H9 (cell line): ENCODE measurements at regions not wholly inside any gene's neighbourhood (a gene's known extent, or its start where the extent isn't known, plus 50 kb on each side); places are given as distances from the start of the nearest gene placed in this dataset.

ENCODE experiments used
- DNase-seq: peaks from one replicate; pipeline ENCODE4 v3.0.0-alpha.2; 2017
- H2AFZ ChIP-seq: one replicate; pipeline ENCODE4 v1.6.1; 2013; ENCODE audit warnings: mild to moderate bottlenecking, low read length, control low read depth, moderate library complexity
- H2AK5ac ChIP-seq: 2 replicates; pipeline ENCODE4 v1.6.1; 2013; ENCODE audit warnings: low read length, control low read depth, mixed read lengths; ENCODE audit not compliant: insufficient read length
- H2BK120ac ChIP-seq: one replicate; pipeline ENCODE4 v1.6.1; 2013; ENCODE audit warnings: low read depth, mild to moderate bottlenecking, low read length, control low read depth, inconsistent platforms; ENCODE audit not compliant: poor library complexity, severe bottlenecking
- H2BK12ac ChIP-seq: 2 replicates; pipeline ENCODE4 v1.6.1; 2013; ENCODE audit warnings: low read length, control low read depth, mixed read lengths, low read depth; ENCODE audit not compliant: insufficient read length
- H2BK15ac ChIP-seq: 2 replicates; pipeline ENCODE4 v1.6.1; 2013; ENCODE audit warnings: low read depth, low read length, control low read depth
- H2BK20ac ChIP-seq: one replicate; pipeline ENCODE4 v1.6.1; 2013; ENCODE audit warnings: low read depth, mild to moderate bottlenecking, low read length, control low read depth, inconsistent platforms; ENCODE audit not compliant: poor library complexity, severe bottlenecking
- H2BK5ac ChIP-seq: 2 replicates; pipeline ENCODE4 v1.6.1; 2013; ENCODE audit warnings: low read length, control low read depth, mixed read lengths; ENCODE audit not compliant: insufficient read length
- H3K14ac ChIP-seq: 2 replicates; pipeline ENCODE4 v1.6.1; 2013; ENCODE audit warnings: low read length, control low read depth; ENCODE audit not compliant: insufficient read depth
- H3K18ac ChIP-seq: 2 replicates; pipeline ENCODE4 v1.6.1; 2013; ENCODE audit warnings: low read depth, mild to moderate bottlenecking, mixed read lengths, low read length, control low read depth; ENCODE audit not compliant: insufficient read length
- H3K23ac ChIP-seq: 2 replicates; pipeline ENCODE4 v1.6.1; 2013; ENCODE audit warnings: low read length, control low read depth, mixed read lengths, low read depth; ENCODE audit not compliant: insufficient read length
- H3K23me2 ChIP-seq: 2 replicates; pipeline ENCODE4 v1.6.1; 2013; ENCODE audit warnings: low read depth, mild to moderate bottlenecking, mixed read lengths, low read length, control low read depth; ENCODE audit not compliant: insufficient read length, poor library complexity, severe bottlenecking
- H3K27ac ChIP-seq: 2 replicates; pipeline ENCODE4 v1.5.1; 2013; ENCODE audit warnings: low read length, control low read depth, mixed read lengths, low read depth; ENCODE audit not compliant: insufficient read length
- H3K27me3 ChIP-seq: 2 replicates; pipeline ENCODE4 v1.6.1; 2013; ENCODE audit warnings: low read length, control low read depth, inconsistent platforms; ENCODE audit not compliant: insufficient read depth
- H3K4ac ChIP-seq: 2 replicates; pipeline ENCODE4 v1.6.1; 2013; ENCODE audit warnings: low read depth, mild to moderate bottlenecking, control low read depth, inconsistent platforms, low read length, moderate library complexity
- H3K4me1 ChIP-seq: 2 replicates; pipeline ENCODE4 v1.6.1; 2013; ENCODE audit warnings: low read length, control low read depth, inconsistent platforms; ENCODE audit not compliant: insufficient read depth
- H3K4me2 ChIP-seq: 2 replicates; pipeline ENCODE4 v1.6.1; 2013; ENCODE audit warnings: low read length, control low read depth, mixed read lengths; ENCODE audit not compliant: insufficient read length, insufficient read depth
- H3K56ac ChIP-seq: 2 replicates; pipeline ENCODE4 v1.6.1; 2013; ENCODE audit warnings: low read depth, mild to moderate bottlenecking, mixed read lengths, low read length, control low read depth; ENCODE audit not compliant: insufficient read length
- H3K79me1 ChIP-seq: 2 replicates; pipeline ENCODE4 v1.6.1; 2013; ENCODE audit warnings: low read depth, mild to moderate bottlenecking, moderate library complexity, low read length, control low read depth, inconsistent platforms; ENCODE audit not compliant: insufficient read depth, poor library complexity, severe bottlenecking
- H3K79me2 ChIP-seq: 2 replicates; pipeline ENCODE4 v1.6.1; 2013; ENCODE audit warnings: low read length, control low read depth, inconsistent platforms; ENCODE audit not compliant: insufficient read depth
- H3K9ac ChIP-seq: 2 replicates; pipeline ENCODE4 v1.6.1; 2013; ENCODE audit warnings: low read length, control low read depth, mixed read lengths; ENCODE audit not compliant: insufficient read length; ENCODE audit errors: extremely low read depth
- H3K9me3 ChIP-seq: one replicate; pipeline ENCODE4 v1.6.1; 2013; ENCODE audit warnings: low read depth, low read length, inconsistent platforms; ENCODE audit not compliant: control insufficient read depth
- H3T11ph ChIP-seq: one replicate; pipeline ENCODE4 v1.6.1; 2013; ENCODE audit warnings: mild to moderate bottlenecking, low read length, control low read depth, inconsistent platforms
- H4K20me1 ChIP-seq: one replicate; pipeline ENCODE4 v1.6.1; 2013; ENCODE audit not compliant: control insufficient read depth, insufficient read length, insufficient read depth
- H4K5ac ChIP-seq: 2 replicates; pipeline ENCODE4 v1.6.1; 2013; ENCODE audit warnings: low read depth, mild to moderate bottlenecking, mixed read lengths, low read length, control low read depth; ENCODE audit not compliant: insufficient read length
- H4K8ac ChIP-seq: replicated peaks from 2 replicates; pipeline ENCODE4 v1.6.1; 2013; ENCODE audit warnings: low read length, control low read depth, mixed read lengths, low read depth; ENCODE audit not compliant: insufficient read length
- H4K91ac ChIP-seq: 2 replicates; pipeline ENCODE4 v1.6.1; 2013; ENCODE audit warnings: low read depth, mild to moderate bottlenecking, moderate library complexity, mixed read lengths, low read length, control low read depth; ENCODE audit not compliant: insufficient read length
- H3K27ac Mint-ChIP-seq, 3 experiments: 2 replicates in 2 of 3; 3 replicates in 1 of 3; pipeline ENCODE4 v1.8.0; 2020 to 2021; ENCODE audit warnings: mixed read lengths in 3 of 3, mild to moderate bottlenecking in 1 of 3, moderate library complexity in 1 of 3
- H3K27me3 Mint-ChIP-seq: 2 replicates; pipeline ENCODE4 v1.8.0; 2021; ENCODE audit warnings: low read depth, mild to moderate bottlenecking, moderate library complexity, mixed read lengths
- H3K36me3 Mint-ChIP-seq, 3 experiments: 2 replicates in 2 of 3; 3 replicates in 1 of 3; pipeline ENCODE4 v1.8.0; 2020 to 2021; ENCODE audit warnings: low read depth in 3 of 3, mixed read lengths in 3 of 3; ENCODE audit not compliant: insufficient read depth in 1 of 3
- H3K4me1 Mint-ChIP-seq, 2 experiments: 2 replicates each; pipeline ENCODE4 v1.8.0; 2020; ENCODE audit warnings: mixed read lengths in 2 of 2
- H3K4me3 Mint-ChIP-seq, 2 experiments: 2 replicates in 1 of 2; 3 replicates in 1 of 2; pipeline ENCODE4 v1.8.0; 2020 to 2021; ENCODE audit warnings: mild to moderate bottlenecking in 2 of 2, mixed read lengths in 2 of 2, moderate library complexity in 1 of 2
- H3K9me3 Mint-ChIP-seq, 2 experiments: 2 replicates in 1 of 2; 3 replicates in 1 of 2; pipeline ENCODE4 v1.8.0; 2020; ENCODE audit warnings: mild to moderate bottlenecking in 2 of 2, mixed read lengths in 2 of 2, moderate library complexity in 1 of 2
- WGBS: extraction: QIAGEN DNeasy Blood & Tissue Kit; methylation state at CpG from one replicate; pipeline ENCODE4 v1.1.7; 2013; ENCODE audit warnings: missing lambda C conversion rate, low lambda C conversion rate, mixed read lengths; ENCODE audit not compliant: insufficient read length; ENCODE audit errors: extremely low coverage; 5-methylcytosine and 5-hydroxymethylcytosine counted together
- TF ChIP-seq, protein P1 (sequence below): fragments of 200-600 bp; sonication (generic); conservative IDR thresholded peaks from 3 replicates; pipeline ENCODE4 v1.8.0; 2021; ENCODE audit warnings: antibody characterized with exemption, mild to moderate bottlenecking

DNA sequence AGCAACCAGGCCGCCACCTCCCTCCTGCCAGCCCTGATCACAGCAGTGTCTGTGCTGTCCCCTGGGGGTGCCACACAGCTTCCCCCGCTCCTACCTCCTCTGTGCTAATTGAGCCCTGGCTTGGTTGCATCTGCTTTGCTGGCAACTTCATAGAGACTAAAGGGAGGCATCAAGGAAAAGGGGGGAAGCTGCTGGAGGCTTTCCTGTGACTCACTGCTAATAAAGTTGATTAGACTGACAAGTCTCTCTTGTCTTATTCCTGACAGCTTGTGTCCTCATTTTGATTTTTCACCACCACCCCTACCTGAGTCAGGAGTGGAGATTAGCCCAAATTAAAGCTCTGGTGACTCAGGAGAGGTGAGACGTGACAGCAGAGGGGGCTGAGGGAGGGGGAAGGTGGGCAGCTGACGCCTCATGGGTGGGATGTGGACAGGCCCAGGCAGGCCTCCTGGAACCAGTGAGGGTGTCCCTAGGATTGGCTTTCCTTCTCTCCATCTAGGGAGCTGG lies 310.0 kb downstream of the CBLN1 start:
- Histone ChIP-seq H2BK15ac (no peak overlapping the region), H2AK5ac (no peak overlapping the region), H2BK12ac (no peak overlapping the region), H3K23ac (no peak overlapping the region), H3K23me2 (no peaks in the 10 kb centered on the region), H3K79me2 (no peaks in the 10 kb centered on the region), H4K5ac (no peak overlapping the region), H4K91ac (no peak overlapping the region), H3K4me1 (no peaks in the 10 kb centered on the region), H3K56ac (no peak overlapping the region), H3K27me3 (no peaks in the 10 kb centered on the region), H4K20me1 (no peaks in the 10 kb centered on the region), H2BK120ac (no peak overlapping the region), H3K4me2 (no peak overlapping the region), H3K18ac (no peak overlapping the region), H3K9me3 (no peaks in the 10 kb centered on the region), H3T11ph (no peak overlapping the region), H3K27ac (no peak overlapping the region), H2BK5ac (no peak overlapping the region), H2AFZ (no peak overlapping the region), H3K9ac (no peak overlapping the region), H4K8ac (no peak overlapping the region), H3K4ac (no peak overlapping the region), H2BK20ac (no peak overlapping the region), H3K79me1 (no peaks in the 10 kb centered on the region), H3K14ac (peak overlapping the region; percentile 43; the same call in 1 of the 2 replicates)
- H3K27ac Mint-ChIP-seq, result no peak overlapping the region
- H3K4me1 Mint-ChIP-seq, result peaks cover 4 to 7% of the 10 kb centered on the region in 2 experiments; a peak in 2 of 4 replicates
- no peaks in the 10 kb centered on the region for H3K36me3 Mint-ChIP-seq
- no peak for DNase-seq
- no peak overlapping the region for H3K4me3 Mint-ChIP-seq
- no peaks in the 10 kb centered on the region for H3K9me3 Mint-ChIP-seq
- no CpG with 5 or more reads among the region's 4 CpGs for WGBS
- no peaks in the 10 kb centered on the region for H3K27me3 Mint-ChIP-seq
- TF ChIP-seq, protein P1, sequence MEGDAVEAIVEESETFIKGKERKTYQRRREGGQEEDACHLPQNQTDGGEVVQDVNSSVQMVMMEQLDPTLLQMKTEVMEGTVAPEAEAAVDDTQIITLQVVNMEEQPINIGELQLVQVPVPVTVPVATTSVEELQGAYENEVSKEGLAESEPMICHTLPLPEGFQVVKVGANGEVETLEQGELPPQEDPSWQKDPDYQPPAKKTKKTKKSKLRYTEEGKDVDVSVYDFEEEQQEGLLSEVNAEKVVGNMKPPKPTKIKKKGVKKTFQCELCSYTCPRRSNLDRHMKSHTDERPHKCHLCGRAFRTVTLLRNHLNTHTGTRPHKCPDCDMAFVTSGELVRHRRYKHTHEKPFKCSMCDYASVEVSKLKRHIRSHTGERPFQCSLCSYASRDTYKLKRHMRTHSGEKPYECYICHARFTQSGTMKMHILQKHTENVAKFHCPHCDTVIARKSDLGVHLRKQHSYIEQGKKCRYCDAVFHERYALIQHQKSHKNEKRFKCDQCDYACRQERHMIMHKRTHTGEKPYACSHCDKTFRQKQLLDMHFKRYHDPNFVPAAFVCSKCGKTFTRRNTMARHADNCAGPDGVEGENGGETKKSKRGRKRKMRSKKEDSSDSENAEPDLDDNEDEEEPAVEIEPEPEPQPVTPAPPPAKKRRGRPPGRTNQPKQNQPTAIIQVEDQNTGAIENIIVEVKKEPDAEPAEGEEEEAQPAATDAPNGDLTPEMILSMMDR, result no peak
